ENCODE measurements at regions not wholly inside any gene's neighbourhood (a gene's known extent, or its start where the extent isn't known, plus 50 kb on each side); places are given as distances from the start of the nearest gene placed in this dataset.

DNA sequence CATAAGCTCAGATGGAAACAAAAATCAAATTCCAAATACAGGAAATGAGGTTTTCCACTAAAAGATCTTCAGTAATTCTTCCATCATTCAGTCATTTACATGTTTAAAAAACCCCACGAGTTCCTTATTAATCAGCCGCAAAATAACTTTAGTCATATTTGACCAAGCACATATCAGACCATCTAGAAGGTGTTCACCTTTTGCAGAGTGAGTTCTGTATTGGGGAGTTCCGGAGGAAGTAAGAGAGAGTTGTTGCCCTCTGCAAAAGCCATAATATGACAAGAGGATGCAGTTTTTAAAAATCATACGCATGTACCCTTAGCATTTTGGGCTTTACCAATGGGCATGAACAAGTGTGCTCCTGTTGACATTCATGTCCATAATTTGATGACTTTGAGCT, 61.6 kb downstream of the CCR1 start:
- no peak for DNase-seq (ENCODE audit: low spot score)

GRCh38 chr3:46146021-46146420, 62.1 kb downstream of the CCR1 start:
- DNase-seq (ENCODE audit: low spot score): no peak

DNA sequence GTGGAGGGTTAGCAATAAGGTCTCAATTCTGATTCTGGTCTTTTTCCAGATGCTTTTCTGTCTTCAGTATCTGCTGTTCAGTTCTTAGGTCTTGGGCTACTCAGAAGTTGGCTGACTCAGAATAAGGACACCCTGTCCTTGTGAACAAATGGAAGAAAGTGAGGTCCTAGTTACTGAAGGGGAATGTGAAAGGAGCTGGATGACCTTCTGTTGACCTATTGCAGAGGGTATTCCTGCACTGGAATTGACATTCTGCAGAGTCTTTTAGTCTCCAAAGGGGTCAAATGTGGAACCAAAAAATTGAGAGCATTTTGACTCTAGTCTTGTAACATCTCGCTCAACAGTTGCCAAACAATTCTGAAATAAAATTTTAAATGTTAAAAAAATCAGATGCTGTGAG, 63.0 kb downstream of the CCR1 start:
- DNase-seq (ENCODE audit: low spot score): no peak

- DNase-seq (ENCODE audit: low spot score): no peak
Measured at GRCh38 chr3:46143951-46144473, 64.1 kb downstream of the CCR1 start.

DNA sequence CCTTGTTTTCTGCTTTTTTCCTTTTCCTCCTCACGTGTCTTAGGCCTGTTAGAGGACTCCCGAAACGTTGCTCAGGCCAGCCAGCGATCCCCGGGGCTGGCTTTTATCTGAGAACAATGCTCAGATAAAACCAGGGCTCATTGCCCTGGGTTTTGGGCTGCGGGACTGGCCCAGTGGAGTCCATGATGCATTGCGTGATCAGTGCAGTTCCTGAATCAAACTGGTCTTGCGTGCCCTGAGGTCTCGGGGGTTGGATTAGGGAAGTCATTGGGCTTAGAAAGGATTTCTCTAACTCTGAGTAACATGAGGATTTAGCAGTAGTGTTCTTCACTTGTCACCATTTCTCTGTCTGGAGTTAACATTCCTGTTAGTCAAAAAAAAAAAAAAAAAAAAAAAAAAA, 66.3 kb downstream of the CCR1 start:
- DNase-seq (ENCODE audit: low spot score): no peak

DNA sequence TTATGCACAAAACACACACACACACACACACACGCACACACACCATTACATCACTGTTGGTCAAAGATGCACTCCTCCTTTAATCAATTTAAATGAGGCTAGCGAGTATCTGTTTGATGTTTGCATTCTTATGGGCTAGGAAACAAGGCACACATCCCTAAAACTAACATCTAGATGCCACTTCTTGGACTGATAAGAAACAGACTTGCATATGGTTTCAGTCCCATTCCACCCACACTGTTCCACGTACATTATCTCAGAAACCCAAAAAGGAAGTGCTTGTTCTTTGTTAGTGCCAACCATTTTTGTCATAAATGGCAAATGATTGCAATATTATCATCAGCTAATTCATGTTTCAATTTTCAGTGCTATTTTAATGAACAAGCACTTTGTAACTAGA, 69.5 kb downstream of the CCR1 start:
- DNase-seq (ENCODE audit: low spot score): no peak

GRCh38 chr3:46135475-46135874, 72.6 kb downstream of the CCR1 start:
- no peak for DNase-seq (ENCODE audit: low spot score)

DNA sequence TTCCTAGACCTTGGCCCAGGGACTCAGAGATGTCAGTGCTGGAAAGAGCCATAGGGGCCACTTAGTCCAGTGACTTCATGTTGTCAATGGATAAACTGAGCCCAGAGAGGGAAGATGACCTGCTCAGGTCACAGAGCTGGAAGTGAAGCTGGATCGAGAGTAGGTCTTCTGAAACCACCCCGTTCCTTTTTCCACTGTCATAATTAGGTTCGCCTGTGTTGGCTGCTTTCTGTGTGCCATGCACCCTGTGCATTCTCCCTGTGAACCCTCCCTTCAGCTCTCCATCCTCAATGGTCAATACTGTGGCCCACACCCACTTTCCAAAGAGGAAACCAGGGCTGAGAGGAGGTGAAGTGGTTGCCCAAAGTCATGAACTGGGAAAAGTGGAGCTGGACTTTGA, 74.8 kb downstream of the CCR1 start:
- DNase-seq (ENCODE audit: low spot score): no peak

GRCh38 chr3:46132565-46132964, 75.5 kb downstream of the CCR1 start:
- DNase-seq (ENCODE audit: low spot score): no peak

DNA sequence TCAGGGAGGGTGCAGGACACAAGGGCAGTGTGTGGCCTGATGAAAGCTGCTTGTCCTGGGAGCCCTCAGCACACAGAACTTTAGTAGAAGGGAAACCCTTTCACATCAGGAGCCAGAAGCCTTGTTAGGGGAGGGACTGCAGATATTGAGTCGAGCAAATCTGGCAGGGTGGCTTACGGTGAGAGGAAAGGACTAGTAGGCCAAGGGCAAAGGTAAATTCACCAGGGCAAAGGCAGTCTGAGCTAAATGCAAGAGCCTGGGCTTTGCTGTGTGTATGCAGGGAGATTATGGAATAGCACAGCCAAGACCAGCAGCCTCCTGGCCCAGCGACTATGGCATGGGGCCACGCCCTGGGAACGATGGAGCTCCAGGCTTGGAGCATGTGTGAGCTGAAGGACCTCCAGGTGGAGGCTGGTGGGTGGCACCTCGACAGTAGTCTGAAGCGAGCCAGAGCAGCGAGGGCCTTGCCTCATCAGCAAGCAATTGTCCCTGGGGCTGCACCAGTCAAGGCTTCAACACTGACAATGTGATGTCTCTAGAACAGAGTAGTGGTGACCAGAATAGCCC, 76.1 kb downstream of the CCR1 start:
- no peak for DNase-seq (ENCODE audit: low spot score)

GRCh38 chr3:46130631-46131310, 77.3 kb downstream of the CCR1 start:
- DNase-seq (ENCODE audit: low spot score): no peak

GRCh38 chr3:46129588-46130272, 78.4 kb downstream of the CCR1 start:
- no peak for DNase-seq (ENCODE audit: low spot score)

- DNase-seq (ENCODE audit: low spot score): no peak
Measured at GRCh38 chr3:46127503-46127902, 80.6 kb downstream of the CCR1 start.

- DNase-seq (ENCODE audit: low spot score): no peak
Measured at GRCh38 chr3:46124216-46125177, 83.6 kb downstream of the CCR1 start.

- DNase-seq (ENCODE audit: low spot score): no peak
Measured at GRCh38 chr3:46123646-46124045, 84.5 kb downstream of the CCR1 start.

DNA sequence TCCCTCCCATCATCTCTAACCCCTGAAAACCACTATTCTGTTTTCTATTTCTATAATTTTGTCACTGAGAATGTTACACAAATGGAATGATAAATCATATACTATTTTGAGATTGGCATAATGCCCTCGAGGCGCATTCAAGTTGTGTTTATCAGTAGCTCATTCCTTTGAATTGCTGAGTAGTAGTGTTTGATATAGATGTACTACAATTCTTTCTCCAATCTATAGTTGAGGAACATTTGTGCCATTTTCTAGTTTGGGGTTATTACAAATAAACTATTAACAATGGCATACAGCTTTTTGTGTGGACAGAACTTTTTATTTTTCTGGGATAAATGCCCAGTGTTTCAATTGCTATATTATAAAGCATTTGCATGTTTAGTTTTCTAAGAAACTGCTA, 86.0 kb downstream of the CCR1 start:
- DNase-seq (ENCODE audit: low spot score): no peak

GRCh38 chr3:46120983-46121382, 87.1 kb downstream of the CCR1 start:
- no peak for DNase-seq (ENCODE audit: low spot score)

GRCh38 chr3:46119709-46120498, 88.2 kb downstream of the CCR1 start:
- DNase-seq (ENCODE audit: low spot score): no peak

DNA sequence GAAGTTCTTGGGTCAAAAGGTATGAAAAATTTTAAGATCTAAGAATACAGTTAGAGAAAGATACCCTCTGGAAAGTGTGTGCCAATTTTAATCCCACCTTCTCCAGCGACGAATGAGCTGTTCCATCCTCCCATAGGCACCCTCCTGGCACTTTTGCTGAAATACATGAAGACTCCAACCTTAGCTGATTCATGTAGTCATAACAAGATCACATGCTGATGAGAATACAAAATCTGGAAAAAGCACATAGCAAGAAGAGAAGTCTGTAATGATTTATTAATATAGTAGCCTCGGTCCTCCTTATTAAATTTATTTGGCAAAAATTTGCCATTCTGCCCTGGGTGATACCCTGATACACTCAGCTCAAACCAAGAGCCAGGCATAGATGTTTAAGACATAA, 88.9 kb downstream of the CCR1 start:
- no peak for DNase-seq (ENCODE audit: low spot score)

- no peak for DNase-seq (ENCODE audit: low spot score)
Measured at GRCh38 chr3:46116996-46117395, 89.7 kb upstream of the XCR1 start.

All from SK-N-DZ (cell line).